GM18498 (cell line): ENCODE measurements at regions not wholly inside any gene's neighbourhood (a gene's known extent, or its start where the extent isn't known, plus 50 kb on each side); places are given as distances from the start of the nearest gene placed in this dataset.
"Not testable (repeated sequence)": the region's sequence is repeated elsewhere in the genome, so short reads cannot be mapped to it uniquely, and the experiment has no call there.

Experiments
- ATAC-seq: cut with Tn5 transposase; IDR thresholded peaks from one replicate; pipeline ENCODE4 v1.9.1; 2021; ENCODE audit warnings: mild to moderate bottlenecking, moderate library complexity; ENCODE audit not compliant: unreplicated experiment

DNA sequence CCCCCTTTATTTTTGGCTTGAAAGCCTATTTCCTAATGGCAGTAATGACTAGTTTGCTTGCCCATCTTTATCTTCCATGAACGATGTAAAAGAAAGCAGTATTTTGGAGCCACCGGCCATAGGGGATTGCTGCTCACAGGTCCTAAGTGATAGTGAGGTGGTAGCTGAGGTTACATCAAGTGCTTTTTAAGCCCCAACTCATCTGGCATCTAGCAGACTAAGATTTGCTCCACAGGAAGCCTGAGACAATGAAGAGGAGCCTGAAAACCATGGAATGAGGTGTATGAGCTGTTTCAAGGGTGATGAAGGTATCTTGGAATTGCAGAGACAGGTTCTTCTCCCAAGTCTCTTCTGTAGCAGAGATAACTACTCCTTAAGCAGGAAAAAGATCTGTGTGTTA, 496.3 kb downstream of the XPNPEP1 start:
- no peak for ATAC-seq

DNA sequence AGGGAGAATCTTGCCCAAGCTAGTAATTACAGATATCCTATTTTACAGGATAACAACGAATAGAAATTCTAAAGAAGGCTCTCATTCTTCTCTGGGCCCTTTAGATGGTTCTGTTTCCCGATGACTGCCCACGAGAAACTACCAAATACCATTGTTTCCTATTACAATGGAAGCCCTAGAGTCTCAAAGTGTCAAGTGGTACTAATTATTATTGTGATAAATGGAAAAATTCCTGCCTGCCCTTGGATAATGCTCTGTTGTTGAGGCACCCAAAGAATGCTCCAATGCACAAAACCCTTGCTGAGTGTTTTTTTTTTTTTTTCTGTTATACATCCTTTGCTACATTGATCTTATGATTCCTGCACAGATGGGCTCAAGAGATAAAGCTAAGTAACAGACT, 504.5 kb downstream of the XPNPEP1 start:
- no peak for ATAC-seq

DNA sequence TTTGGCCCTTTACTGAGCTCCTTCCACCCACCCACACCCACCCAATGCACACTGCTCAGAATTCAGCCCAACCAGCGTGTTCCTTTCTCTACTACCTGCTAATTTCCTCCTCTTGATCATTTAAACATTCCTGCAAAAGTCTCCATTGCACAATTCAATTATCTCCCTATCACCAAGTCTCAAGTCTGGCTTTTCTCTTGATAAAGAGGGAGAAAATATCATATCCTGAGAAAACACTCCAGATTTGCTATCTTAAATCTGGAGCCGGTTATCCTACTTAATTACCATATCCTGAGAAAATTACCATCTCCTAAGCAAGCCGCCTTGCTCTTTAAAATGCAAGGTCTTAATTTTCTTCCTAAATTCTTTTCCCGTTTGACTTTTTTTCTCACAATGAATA, 505.5 kb downstream of the XPNPEP1 start:
- ATAC-seq = no peak

DNA sequence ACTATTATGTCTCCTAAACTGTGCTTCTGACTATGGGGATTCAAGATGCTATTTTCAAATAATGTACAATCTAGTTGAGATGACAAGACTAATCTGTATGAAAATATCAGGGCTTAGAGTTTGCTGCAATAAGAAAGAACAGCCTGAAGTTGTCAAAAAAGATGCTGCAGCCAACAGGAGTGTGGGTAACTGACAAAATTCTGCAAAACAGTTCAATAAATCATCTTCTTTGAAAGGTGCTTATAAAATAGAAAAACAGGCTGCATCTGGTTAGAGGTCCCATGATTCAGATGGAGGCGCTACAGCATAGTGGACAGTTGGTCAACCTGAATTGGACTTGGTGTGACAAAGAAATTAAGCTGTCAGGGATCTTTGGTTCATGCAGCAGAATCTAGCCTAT, 511.0 kb downstream of the XPNPEP1 start:
- ATAC-seq = no peak

DNA sequence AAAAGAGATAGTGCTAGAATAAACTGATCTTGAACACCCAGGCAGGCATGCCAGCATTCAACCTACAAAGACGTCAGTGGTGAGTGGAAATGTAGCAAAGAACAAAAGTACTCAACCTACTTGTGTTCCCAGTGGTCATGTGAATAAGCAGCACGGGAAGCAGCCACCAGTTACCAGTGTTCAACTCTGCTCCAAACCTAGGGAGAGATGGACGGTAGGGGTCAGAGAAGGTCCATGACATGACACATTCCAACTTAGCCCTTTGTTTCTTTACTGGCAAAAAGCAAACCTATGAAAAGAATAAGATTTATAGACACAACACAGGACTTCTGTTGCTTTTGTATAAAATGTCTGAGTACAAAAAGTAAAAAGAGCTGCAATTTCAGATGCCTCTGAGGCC, 511.4 kb downstream of the XPNPEP1 start:
- no peak for ATAC-seq

DNA sequence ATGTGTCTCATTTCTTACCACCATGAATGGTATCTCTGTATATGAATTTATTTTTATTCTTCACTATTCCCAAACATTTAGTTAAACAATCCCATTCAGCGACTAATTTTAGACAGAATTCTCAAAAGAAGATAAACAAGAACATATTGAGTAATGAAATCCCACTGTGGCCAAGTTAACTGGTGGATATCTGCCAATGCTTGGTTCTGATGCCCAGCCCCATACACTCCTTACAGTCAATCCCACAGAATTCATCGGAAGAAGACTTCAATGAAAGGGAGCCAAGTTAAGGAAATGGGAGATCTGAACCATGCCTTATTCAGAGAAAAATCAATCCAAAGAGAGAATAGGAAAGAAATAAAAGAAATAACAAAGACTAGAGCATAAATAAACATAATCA, 518.0 kb downstream of the XPNPEP1 start:
- ATAC-seq = no peak

DNA sequence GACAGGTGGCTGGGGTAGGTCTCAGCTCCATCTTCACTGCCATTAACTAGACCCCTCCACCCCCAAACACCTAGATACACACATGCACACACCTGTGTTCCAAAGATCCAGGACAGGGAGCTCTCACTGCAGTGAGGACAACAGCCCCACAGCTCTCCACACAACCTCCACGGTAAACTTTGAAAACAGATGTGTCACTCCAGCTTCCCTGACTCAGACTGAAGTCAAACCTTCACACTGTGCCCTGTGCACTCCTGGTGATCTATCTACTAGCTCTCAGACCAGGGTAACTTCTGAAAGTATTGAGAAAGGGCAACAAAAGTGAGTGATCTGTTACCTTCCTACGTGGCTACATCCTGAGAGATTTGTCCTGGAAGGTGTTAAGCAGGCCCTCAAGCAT, 519.8 kb downstream of the XPNPEP1 start:
- no peak for ATAC-seq

DNA sequence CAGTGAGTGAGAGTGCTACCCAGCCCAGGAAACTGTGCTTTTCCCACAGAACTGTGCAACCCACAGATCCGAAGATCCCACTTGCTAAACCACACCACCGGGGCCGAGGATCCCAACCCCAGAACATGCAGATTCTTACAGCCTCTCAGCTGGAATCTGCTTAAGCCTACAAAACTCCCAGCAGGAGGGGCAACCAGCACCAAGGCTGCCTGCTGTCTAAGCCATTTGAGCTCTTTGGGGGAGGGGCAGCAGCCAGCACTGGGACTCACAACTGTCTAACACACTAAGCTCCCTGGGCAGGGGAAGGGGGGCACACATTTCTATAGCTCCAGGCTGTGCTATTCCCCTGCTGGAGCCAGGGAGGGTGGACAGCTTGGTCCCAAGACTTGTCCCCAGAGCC, 529.9 kb downstream of the XPNPEP1 start:
- ATAC-seq = no peak

DNA sequence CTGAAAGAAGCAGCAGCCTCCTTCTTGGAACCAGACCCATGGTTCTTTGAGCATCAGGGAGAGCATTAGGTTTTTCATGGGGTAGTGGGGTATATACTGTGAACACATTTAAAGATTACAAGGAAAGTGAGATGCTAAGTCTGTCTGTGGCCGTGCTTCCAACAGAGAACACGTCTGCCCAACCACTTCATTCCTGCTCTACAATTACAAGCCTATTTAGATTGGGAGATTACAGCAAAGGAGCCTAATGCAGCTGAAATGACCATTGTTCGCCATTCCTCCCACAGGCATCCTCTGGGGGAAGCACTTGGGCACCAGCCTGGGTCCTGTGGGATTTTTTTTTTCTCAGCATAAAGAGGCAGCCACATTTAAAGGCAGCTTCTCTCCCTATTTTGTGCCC, 536.4 kb downstream of the XPNPEP1 start:
- ATAC-seq = no peak

DNA sequence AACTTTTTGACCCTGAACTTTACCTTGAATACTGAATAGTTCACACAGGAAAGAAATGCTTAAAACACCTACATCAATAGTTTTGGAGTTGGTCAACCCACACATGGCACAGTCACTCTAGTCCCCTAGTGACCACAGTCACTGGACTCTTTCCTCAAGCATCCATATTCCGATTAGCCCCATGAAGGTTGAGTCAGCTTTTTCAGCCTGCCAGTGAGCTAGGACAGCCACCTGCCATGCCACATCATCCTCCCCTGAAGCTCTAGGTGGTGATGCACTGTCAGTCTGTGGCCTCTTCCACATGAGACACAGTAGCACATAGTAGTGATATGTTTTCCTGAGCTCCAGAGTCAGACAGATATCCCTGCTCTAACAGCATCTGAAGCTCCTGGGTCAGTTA, 537.2 kb downstream of the XPNPEP1 start:
- ATAC-seq = no peak

DNA sequence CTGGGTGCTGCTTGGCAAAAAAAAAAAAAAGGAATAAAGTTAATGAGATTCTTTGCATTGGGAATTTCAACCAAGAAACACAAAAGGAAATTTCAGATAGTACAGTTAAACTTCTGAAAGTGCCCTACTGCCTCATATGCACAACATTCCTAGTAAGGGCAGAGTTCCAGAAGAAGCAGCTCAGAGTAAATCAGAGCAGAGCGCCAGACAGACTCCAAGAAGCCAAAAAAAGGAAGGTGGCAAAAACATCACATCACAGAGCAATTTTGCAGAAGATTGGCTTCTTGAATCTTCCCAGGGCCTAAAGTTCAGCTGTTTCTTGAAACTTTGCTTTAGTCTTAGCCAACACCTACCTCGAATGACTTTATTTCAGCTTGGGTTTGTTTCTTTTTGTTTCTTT, 544.1 kb downstream of the XPNPEP1 start:
- no peak for ATAC-seq

DNA sequence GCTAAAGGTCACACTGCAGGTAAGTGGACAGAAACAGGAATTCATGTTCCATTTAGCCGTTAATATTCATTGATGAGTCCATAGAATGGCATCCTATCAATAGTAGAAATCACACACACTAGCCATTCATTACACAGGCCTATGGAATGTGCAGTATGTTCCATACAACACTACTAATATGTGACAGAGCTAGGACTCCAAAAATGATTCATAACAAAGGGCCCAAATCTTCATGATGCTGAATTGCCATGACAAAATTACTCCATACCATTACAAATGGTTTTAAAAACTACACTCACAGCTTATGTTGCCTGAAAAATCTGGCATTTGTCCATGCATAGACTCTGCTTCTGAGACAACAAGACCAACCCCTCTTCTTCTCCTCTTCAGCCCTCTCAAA, 549.1 kb downstream of the XPNPEP1 start:
- ATAC-seq = no peak

DNA sequence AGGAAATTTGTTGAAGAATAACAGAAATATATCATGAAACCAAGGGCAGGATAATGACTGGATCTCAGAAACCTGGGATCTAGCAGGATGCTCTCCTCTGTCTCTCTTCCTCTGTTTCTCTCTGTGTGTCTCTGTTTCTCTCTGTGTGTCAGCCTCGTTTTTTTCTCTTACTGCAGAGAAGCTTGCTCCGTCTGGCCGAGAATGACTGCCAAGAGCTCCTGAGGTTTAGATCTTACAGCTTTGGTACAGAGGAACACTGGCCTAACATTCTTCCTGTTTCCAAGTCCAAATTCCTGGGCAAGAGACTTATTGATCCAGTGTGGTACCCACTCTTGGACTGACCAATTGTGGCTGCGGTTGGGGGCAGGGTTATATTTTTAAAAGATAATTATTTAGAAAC, 564.0 kb downstream of the XPNPEP1 start:
- ATAC-seq = no peak

DNA sequence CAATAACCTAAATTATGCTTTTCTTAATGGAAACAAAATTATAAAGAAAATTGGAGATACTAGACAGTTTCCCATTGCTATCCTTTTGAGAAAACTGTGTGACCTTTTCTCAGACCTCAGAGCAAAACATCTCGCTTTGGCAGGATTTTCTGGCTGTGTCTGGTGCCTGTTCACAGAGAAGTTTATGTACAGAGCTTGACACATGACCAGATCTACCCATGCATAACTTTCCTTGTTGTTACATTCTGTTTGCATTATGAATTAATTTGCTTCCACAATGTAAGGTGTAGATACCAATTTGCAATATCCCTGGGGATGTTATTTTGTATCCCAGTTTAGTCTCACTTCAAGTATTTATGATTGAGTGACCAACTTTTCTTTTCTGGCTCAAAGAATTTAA, 565.0 kb downstream of the XPNPEP1 start:
- ATAC-seq = no peak

DNA sequence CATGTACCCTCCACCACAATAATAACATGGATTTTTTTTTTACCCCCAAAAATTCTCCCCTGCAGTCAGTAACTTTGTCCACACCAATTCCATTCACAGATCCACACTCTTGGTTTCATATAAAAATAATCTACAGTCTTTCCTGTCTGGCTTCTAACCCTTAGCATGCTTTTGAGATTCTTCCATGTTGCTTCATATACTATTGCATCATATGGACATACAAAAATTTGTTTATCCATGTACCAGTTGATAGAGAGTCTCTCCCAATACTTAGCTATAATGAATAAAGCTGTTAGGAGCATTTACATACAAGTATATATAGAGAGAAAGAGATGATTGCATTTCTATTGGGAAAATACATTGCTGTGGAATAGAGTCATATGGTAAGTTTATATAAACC, 575.0 kb downstream of the XPNPEP1 start:
- no peak for ATAC-seq

DNA sequence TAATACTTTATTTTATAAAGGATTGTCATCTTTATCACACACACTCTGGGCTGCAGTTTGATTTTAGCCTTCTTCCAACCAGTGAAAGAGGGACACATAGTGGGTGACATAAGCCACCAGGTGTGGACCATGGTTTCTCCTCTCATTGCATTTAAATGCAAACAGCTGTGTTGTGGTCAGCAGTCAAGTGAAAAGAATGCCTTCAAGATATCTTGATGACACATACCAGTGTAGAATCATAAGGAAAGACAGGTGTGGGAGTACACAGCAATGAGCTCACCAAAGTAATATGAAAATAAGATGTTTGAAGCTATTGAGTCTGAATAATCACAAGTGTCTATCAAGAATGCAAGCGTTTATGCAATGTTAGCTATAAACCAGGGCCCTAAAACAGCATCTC, 580.0 kb downstream of the XPNPEP1 start:
- no peak for ATAC-seq

DNA sequence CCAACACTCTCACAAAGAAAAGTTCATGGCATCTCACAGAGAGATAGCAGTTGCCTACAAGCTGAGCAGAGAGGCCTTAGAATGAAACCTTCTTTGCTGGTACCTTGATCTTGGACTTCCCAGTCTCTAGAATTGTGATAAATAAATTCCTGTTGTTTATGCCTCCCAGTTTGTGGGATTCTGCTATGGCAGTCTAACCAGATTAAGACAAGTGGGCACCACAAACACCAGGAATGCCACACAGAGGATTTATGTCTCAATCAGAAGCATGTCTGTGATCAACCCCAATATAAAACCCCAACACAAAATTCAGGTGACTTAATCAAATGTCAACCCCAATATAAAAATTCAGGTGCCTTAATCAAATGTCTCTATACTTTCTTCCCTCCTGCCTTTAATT, 581.3 kb downstream of the XPNPEP1 start:
- no peak for ATAC-seq

DNA sequence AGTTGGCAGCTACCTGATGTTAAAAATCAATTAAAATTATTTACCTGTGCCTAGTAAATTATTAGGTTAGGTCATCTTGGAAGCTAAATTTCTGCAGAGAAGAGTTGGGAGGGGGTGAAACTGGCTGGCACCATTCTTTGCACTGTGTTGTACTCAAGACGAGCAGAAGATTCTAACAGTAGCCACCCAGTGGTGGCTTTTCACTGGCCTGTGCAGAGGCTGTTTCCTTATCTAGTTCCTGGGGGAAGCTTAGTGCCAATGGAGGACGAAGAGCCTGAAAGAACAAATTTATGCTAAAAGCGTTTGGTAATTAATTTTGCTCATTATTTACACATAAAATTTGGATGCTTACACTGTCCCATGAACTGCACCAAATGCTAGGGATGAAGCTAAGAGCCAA, 595.3 kb downstream of the XPNPEP1 start:
- ATAC-seq = no peak

DNA sequence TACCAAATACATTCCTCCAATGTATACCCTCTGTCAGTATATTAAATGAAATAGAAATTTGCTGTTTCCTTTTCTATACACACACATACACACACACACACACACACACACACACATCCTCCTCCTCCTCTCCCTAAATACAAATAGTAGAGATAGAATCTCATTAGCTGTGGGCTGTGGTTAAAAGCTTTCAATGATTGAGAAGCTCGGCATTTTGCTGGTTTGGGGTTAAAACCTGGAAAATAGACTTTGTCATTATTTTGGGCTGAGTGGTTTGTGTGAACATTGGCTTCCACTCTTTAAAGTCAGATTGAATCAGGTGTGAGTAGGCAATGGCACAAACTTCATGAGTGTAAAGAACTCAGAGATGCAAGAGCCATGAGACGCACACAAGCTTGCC, 596.0 kb downstream of the XPNPEP1 start:
- no peak for ATAC-seq

DNA sequence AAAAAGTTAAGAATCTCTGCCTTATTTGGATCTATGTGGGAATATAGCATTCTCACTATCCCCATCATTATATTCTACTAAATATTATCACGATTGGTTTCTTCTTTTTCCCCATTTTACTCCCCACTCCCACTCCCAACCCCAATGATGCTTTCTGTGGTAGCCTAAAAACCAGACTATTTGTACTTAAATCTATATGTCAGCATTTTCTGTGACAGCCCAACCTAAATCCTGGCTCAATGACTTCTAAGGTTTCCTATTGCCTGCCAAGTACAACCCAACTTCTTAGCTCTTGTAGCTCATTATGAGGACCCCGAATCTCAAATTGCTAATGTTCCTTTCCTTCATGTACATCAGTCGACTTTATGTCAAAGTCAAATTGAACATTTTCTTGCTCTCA, 598.6 kb downstream of the XPNPEP1 start:
- ATAC-seq = no peak

DNA sequence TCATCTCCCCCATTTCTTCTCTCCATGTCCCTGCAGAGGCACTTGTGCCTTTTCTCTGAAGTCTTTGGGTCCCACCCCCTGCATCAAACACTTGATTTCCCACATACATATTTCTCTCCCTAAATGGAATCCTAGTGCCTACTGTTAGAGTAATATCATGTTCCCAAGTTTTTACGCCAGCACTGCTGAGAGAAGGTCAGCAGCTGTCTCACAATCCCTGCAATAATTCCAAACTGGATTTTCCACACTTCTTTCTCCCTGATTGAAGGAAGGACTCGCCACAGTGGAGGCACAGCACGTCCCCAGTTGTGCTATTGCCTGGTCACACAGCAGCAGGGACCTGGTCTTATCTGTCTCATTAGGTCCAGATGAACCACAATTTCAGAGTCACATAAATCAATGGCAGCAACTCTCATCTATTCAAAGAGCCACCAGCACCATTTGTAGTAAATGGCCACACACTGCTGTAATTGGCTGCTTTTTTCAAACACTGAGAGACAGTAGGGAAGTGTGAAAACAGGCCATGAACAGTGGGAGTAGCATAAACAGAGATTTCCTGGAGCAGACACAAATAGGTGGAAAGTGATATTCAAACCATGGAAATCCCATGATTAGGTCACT, 605.5 kb downstream of the XPNPEP1 start:
- ATAC-seq = no peak

DNA sequence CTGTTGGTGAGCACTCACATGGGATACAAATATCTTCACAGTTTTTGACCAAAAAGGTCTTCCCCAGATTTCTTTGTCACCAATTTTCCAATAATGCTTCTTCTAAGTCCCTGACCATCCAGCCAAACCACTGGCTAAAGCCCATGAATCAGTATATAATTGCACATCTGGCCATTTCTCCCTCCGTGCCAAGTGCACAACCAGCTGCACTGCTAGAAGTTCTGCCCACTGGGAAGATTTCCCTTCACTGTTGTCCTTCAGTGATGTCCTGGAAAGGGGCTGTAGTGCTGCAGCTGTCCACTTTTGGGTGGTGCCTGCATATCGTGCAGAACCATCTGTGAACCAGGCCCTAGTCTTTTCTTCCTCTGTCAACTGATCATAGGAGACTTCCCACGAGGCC, 609.3 kb downstream of the XPNPEP1 start:
- not testable (repeated sequence) for ATAC-seq

DNA sequence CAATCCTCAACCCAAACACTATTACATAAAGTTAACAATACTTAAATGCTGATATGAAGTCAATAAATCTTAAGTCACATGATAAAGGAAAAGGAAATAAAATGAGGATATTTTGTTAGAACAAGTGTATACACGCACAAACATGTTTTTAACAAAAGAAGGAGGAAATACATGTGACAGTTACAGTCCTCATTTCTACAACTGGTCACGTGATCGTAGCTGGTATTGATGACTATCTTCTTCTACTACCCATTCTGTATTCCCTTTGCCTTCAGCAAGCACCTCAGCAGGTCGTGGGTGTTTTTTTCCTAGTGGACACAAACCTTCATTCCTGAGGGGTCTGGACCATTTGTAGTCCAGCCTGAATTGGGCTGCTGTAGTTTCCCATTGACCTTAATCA, 610.8 kb downstream of the XPNPEP1 start:
- ATAC-seq = not testable (repeated sequence)

DNA sequence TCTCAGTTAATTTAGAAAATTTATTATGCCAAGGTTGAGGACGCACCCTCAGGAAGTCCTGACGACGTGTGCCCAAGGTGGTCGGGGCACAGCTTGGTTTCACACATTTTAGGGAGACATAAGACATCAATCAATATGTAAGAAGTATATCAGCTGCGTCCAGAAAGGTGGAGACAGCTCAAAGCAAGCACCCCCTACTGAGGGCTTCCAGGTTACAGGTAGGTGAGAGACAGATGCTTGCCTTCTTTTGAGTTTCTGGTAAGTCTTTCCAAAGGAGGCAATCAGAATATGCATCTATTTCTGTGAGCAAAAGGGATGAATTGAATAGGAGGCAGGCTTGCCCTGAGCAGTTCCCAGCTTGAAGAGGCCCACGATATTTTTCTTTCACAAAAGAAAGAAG, 614.3 kb downstream of the XPNPEP1 start:
- ATAC-seq = no peak
